Nucleus accumbens (tissue), 56 donors: ENCODE measurements at regions not wholly inside any gene's neighbourhood (a gene's known extent, or its start where the extent isn't known, plus 50 kb on each side); places are given as distances from the start of the nearest gene placed in this dataset.

Experiments used
- DNase-seq, 56 donors: peaks; one replicate each; lab custom pipeline; 2025; lab: John Stamatoyannopoulos, UW

DNA sequence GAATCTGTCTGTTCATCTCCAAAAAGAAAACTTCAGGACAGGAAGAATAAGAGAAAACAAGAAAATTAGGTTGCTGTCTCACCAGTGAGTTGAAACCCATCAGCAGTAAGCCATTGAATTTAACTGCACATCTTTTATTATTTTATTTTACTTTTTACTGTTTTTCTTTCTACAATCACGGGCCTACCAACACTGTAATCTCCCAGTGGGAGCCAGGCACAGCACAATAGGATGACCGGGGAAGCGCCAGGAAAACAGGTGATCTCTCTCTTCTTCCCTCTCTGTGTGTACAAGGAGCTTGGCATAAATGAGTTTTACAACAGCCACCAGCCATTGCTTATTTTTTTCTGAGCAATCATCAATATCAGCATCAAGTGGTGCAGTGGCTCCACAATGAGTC lies 113.1 kb upstream of the ESRRG start:
- no peak for DNase-seq

GRCh38 chr1:216833509-216833908 lies 110.3 kb upstream of the ESRRG start:
- DNase-seq: no peak

- DNase-seq: no peak
Measured at GRCh38 chr1:216832192-216832591, 109.0 kb upstream of the ESRRG start.

DNA sequence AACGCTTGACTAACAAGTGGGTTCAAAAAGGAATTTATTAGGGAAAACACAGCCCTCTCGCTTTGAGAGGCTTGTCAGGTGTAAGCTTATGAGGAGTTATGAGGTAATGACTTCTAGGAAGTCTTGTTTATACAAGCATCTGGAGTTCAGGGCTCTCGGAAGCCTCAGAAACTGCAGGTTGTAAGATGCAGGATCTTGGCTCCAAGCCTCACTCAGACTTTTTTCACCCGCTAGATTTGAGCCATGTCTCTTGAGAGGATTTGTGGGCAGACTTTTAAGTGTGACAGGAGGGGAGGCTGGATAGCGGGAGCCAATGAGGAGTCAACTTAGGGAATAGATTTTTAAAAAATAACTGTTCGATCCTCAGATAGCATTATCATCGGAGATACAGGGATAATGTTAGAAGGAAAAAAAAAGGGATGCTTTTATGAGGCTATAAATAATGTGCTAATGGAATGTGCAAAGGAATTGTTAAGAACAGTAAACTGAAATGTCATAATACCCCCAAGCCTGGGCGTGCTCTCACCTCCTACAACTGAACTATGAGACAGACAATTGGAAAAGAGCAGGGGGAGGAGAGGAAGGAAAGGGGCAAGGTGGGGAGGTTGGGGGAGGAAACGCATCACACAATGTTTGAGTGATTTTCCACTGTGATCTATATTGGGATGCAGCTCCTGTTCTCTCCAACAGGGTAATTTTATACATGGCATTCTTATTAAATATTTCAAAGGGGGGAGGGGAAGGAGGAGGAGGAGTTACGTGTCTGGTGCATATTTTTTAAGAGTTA lies 107.4 kb upstream of the ESRRG start:
- DNase-seq: peak in 15 of 56 donors; percentile 2 to 55 (median 24)

- no peak for DNase-seq
Measured at GRCh38 chr1:216827251-216827650, 104.0 kb upstream of the ESRRG start.

GRCh38 chr1:216826646-216827045 lies 103.4 kb upstream of the ESRRG start:
- DNase-seq: no peak

- DNase-seq: no peak
Measured at GRCh38 chr1:216826214-216826613, 103.0 kb upstream of the ESRRG start.

- no peak for DNase-seq
Measured at GRCh38 chr1:216825557-216825956, 102.3 kb upstream of the ESRRG start.

GRCh38 chr1:216824511-216824910 lies 101.3 kb upstream of the ESRRG start:
- no peak for DNase-seq

- no peak for DNase-seq
Measured at GRCh38 chr1:216823731-216824130, 100.5 kb upstream of the ESRRG start.

GRCh38 chr1:216822480-216822879 lies 99.3 kb upstream of the ESRRG start:
- no peak for DNase-seq

DNA sequence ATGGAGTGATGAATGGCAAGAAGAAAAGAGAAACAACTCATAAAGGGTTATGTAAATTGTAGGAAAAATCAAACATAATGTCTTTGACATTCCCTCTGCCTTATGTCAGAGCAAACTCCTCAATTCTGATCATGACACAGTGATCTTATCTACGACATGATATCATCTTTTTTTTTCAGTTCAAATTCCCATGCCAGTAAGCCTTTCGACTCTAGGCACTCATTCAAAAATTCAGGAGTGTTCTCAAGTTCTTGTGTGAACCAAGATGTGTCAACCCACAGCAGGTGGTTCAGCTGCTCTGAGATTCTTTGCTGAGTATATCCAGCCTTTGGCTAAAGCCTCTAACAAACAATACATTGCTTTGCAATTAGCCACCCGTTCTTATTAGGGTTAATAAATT lies 97.1 kb upstream of the ESRRG start:
- DNase-seq: no peak

DNA sequence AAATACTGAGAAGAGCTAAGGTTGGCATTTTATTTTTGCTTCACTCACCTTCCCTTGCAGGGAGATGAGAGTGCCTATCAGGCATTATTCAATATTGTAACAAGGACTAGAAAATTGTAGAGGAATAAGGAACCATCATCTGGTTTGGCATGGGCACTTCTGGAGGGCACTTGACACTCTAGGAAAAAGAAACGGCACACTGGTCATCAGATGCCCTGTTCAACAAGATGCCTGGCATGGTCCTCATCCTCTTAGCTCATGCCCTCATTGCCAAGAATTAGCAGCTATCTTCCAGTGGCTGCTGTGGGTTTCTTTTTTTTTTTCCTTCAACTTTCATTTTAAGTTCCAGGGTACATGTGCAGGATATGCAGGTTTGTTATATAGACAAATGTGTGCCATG lies 95.1 kb upstream of the ESRRG start:
- DNase-seq: no peak

- peak in 30 of 56 donors; percentile 2 to 62 (median 34) for DNase-seq
Measured at GRCh38 chr1:216815260-216816131, 92.3 kb upstream of the ESRRG start.

GRCh38 chr1:216814576-216815259 lies 91.5 kb upstream of the ESRRG start:
- DNase-seq: no peak

DNA sequence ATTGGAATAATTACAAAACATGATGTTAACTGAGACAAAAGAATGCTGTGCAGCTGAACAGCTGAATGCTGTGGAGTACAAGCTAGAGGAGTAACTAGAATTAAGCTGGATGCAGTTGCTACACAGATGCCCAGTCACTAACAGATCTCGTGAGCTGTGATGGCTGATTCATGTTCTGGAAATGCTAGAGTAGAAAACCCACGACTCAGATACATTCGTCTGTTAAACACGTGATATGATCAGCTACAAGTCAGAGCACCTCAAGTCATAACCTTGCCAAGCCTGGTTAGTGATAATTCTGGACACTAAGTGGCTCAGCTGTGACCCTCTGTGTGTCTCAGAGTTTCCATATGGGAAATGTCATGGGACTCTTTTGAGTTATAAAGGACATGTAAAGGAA lies 89.7 kb upstream of the ESRRG start:
- DNase-seq: no peak

DNA sequence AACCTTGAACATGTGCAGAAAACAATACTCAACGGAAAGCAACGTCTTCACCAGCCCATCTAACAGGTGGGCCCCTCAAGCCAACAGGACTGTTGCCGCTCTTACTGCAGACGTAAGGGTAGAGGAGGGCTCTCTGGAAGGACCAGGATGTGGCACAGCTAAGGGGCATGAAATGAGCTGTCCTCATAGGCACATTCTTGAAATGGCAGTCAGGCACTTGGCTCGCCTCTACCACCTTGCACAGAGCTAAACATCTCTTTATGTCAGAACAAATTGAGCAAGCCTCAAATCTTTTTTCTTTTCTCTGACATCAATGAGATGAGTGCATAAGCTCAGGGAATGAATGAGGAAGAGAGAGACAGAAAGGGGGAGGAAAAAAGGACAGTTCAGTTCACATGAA lies 86.4 kb upstream of the ESRRG start:
- DNase-seq: no peak

GRCh38 chr1:216807696-216808095 lies 84.5 kb upstream of the ESRRG start:
- no peak for DNase-seq

DNA sequence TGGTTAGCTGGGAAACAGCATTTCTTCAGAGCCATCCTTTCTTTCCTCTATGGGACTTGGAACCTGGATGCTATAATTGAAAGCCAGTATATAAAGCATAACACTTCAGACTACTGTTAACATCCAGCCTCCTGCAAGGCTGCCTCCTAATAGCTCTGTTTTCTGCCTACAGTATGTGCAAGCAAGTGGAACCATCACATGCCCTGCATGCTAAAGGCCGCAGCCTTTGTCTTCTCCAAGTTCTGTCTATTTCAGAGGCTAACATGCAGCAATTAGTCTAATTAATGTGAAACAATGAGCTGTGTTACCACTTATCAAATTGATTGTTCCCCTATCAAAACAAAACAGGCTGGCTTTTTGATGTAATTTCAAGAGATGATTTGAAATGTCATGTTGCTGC lies 82.7 kb upstream of the ESRRG start:
- no peak for DNase-seq

- peak in 3 of 56 donors; percentile 8 to 29 (median 17) for DNase-seq
Measured at GRCh38 chr1:216805233-216805632, 82.0 kb upstream of the ESRRG start.

GRCh38 chr1:216804111-216804510 lies 80.9 kb upstream of the ESRRG start:
- peak in 2 of 56 donors; percentile 5 to 8 for DNase-seq
